HG02870 (cell line): ENCODE measurements at regions not wholly inside any gene's neighbourhood (a gene's known extent, or its start where the extent isn't known, plus 50 kb on each side); places are given as distances from the start of the nearest gene placed in this dataset.

Source experiments
- ATAC-seq: cut with Tn5 transposase; IDR thresholded peaks from one replicate; pipeline ENCODE4 v1.9.1; 2021; ENCODE audit warnings: mild to moderate bottlenecking, moderate library complexity; ENCODE audit not compliant: unreplicated experiment

- ATAC-seq, result no peak
Observed at GRCh38 chr5:123809594-123810221, 297.7 kb downstream of the CSNK1G3 start.

GRCh38 chr5:123808461-123809380, 296.7 kb downstream of the CSNK1G3 start:
- no peak for ATAC-seq

GRCh38 chr5:123807177-123807945, 295.4 kb downstream of the CSNK1G3 start:
- no peak for ATAC-seq

- no peak for ATAC-seq
Observed at GRCh38 chr5:123806644-123807043, 294.7 kb downstream of the CSNK1G3 start.

- ATAC-seq, result no peak
Observed at GRCh38 chr5:123805300-123805699, 293.3 kb downstream of the CSNK1G3 start.

- ATAC-seq, result no peak
Observed at GRCh38 chr5:123803359-123803758, 291.4 kb downstream of the CSNK1G3 start.

GRCh38 chr5:123802298-123802951, 290.4 kb downstream of the CSNK1G3 start:
- ATAC-seq, result no peak

GRCh38 chr5:123800640-123801039, 288.7 kb downstream of the CSNK1G3 start:
- ATAC-seq, result no peak

- ATAC-seq, result no peak
Observed at GRCh38 chr5:123795688-123796087, 283.7 kb downstream of the CSNK1G3 start.

- no peak for ATAC-seq
Observed at GRCh38 chr5:123790226-123790625, 278.2 kb downstream of the CSNK1G3 start.

- no peak for ATAC-seq
Observed at GRCh38 chr5:123787635-123788034, 275.7 kb downstream of the CSNK1G3 start.

- no peak for ATAC-seq
Observed at GRCh38 chr5:123787136-123787535, 275.2 kb downstream of the CSNK1G3 start.

GRCh38 chr5:123786411-123786810, 274.4 kb downstream of the CSNK1G3 start:
- no peak for ATAC-seq

- ATAC-seq, result no peak
Observed at GRCh38 chr5:123785162-123786071, 273.4 kb downstream of the CSNK1G3 start.

GRCh38 chr5:123783421-123783820, 271.4 kb downstream of the CSNK1G3 start:
- no peak for ATAC-seq

- no peak for ATAC-seq
Observed at GRCh38 chr5:123778641-123779040, 266.7 kb downstream of the CSNK1G3 start.

- no peak for ATAC-seq
Observed at GRCh38 chr5:123776761-123777160, 264.8 kb downstream of the CSNK1G3 start.

- no peak for ATAC-seq
Observed at GRCh38 chr5:123771715-123772114, 259.7 kb downstream of the CSNK1G3 start.

GRCh38 chr5:123763201-123763600, 251.2 kb downstream of the CSNK1G3 start:
- no peak for ATAC-seq

- no peak for ATAC-seq
Observed at GRCh38 chr5:123756816-123757215, 244.8 kb downstream of the CSNK1G3 start.
